ENCODE measurements at regions not wholly inside any gene's neighbourhood (a gene's known extent, or its start where the extent isn't known, plus 50 kb on each side); places are given as distances from the start of the nearest gene placed in this dataset.

DNA sequence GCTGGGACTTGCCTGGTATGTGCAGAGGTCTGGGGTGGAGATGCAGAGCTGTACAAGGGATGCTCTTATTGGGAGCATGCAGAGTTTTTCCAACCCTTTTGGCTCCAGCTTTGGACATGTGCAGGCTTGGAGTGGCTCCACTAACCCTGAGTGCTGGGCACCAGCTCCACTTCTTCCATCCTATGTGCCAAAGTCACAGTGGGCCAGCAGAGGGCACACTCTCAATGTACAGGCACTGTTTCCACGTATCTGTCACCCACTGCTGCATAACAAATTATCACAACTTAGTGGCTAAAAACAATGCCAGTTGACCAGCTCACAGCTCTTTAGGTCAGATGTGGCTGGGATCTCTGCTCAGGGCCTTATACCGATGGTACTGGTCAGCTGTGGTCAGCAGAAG lies 631.8 kb downstream of the AJAP1 start:
- peak; percentile 43 for DNase-seq (ENCODE audit: low spot score)

DNA sequence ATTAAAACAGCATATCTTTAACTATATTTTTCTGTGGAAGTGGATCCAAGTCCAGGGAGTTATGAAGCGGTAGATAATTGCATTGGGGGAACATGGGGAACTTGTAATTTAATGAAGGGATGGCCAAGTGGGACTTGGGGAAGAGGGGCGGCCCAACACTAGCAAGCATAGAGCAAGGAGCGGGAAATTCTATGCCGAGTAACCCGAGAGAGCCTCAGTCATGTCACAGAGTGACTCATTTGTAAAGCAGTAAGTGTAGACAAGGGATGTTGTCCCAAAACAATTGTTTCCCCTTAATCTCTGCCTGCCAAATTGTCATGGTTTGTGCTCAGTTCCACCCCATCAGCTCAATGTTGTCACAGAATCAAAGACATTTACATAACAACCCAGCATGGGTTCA lies 620.1 kb downstream of the AJAP1 start:
- DNase-seq (ENCODE audit: low spot score) = no peak

DNA sequence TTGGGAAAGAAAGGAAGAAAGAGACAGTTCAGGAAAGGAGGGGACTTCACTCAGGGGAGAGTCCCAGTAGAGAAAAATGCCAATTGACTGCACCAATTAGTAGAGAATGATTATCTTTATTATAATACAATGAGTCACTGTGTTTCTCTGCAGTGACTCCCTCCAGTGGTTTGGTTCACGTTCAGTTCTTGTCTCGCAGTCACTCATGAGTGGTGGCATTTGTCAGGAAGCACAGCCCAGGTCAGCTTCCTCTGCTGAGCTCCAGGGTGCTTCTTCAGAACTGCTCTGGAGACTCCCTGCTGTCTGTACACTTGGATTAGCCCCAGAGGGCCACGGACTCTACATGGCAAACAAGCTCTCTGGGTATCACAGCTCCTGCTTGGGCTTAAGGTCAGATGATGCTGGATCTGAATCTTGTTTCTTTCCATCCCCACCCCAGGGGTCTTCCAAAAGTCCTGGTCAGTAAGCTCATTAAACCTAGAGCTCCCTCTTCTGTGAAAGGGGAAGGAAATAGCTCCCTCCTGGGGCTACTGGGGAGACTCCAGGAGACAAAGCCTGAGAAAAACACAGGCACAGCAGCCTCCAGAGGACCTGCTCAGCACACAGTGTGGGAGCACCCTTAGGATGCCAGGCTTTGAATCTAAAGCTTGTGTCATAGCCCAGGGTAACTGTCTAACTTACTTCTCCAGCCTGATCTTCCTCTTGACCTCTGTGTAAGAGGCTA lies 619.0 kb downstream of the AJAP1 start:
- no peak for DNase-seq (ENCODE audit: low spot score)

DNA sequence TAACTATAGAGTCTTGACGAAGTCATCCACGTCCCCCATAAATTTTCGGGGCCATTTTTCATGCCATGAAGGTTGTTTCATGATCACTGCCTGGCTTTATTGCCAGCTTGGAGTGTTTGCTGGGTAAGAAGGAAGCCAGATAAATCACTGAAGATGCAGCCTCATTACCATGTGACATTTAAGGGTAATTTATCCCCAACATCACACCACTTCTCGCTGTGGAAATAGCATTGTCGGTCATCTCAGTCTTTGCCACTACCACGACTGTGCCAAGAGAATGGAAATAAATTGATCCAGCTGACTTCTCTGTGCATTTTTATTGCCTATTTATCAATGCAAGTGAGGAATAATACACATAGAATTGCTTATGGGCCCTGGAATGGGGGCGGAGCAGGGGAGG lies 617.9 kb downstream of the AJAP1 start:
- DNase-seq (ENCODE audit: low spot score) = no peak

DNA sequence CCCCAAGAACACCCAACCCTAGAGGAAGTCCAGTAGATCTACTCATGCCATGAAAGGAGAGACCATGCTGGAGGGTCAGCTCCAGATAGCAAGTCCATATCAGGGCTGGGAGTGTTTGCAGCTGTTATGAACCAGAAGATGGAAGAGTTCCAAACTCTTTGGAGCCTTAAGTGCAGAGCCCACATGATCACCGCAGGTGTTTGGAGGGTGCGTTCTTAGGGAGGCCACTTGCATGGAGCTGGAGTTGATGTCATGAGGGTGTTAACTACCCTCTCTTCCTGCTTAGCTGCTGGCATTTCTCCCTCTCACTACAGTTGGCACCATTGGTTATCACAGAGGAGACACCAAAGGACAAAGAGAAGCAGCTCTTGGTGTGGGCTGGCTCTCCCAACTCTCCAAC lies 616.9 kb downstream of the AJAP1 start:
- DNase-seq (ENCODE audit: low spot score) = no peak

DNA sequence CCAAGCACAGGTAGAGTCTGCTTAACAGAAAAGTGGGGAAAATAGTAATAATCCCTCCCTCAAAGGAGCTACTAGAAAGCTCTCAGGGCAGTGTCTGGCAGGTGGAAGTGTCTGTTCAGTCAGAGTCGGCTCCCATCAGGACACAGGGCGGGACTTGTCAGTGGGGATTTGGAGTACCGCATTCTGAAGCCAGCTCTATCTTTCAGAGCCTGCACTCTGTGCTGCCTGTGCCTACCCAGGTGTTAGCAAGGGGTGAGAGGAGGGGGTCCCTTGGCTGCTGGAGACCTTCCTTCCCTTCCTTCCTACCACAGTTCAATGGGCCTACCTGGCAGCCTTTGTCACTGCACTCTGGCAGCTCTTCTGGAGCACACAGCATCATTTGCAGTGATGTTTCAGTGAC lies 615.5 kb downstream of the AJAP1 start:
- no peak for DNase-seq (ENCODE audit: low spot score)

DNA sequence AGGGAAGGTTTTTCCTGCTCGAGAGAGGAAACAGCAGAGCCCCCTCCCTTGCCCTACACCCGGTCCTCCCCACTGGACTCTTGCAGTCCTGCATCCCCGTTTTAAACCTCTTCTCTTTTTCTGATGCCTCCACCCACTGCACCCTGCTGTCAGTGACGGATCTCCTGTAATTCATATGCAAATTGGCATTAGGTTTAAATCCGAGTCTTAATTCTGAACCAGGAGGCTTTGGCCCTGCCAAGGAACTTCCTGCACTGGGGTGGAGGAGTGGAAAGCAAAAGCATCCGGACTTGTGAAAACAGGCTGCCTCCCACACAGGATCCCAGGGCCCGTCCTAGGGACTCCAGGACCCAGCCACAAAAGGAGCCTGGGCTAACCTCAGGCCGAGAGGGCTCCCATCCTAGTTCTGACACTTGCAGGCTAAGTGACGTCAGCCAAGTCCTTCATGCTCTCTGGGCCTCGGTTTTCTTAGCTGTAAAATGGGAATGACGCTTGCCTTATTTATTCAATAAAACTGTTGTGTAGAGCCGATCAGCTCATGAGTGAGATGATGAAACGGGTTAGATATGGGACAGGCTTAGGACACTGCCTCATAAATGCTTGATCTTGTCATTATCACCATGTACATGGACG lies 613.3 kb downstream of the AJAP1 start:
- DNase-seq (ENCODE audit: low spot score) = no peak

DNA sequence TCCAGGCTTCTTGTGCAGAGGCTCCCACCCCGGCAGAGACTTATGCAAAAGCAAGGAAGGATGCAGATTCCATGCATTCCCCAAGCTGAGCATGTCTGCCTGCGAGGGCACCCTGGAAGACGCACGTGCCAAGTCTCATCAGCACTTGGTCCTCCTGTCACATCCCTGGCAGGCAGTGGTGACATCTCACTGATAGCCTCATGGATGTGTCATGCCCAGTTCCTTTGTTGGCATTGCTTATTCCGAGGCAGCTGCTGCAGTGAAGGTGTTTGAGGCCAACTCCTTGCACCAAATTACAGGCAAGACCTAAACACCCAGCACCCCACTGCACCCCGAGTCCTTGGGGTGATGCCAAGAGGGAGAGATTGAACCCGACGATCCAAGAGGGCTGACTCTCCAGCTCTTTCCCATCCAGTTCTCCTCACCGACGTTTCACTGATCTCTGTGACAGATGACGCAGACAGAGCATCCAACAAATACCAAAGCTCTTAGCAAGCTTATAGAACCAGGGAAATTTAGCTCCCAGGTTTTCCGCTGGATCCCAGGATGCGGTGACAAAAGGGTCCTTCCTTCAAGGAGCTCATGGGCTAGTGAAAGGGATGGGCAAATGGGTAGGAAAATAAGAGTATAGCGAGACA lies 611.1 kb downstream of the AJAP1 start:
- no peak for DNase-seq (ENCODE audit: low spot score)

DNA sequence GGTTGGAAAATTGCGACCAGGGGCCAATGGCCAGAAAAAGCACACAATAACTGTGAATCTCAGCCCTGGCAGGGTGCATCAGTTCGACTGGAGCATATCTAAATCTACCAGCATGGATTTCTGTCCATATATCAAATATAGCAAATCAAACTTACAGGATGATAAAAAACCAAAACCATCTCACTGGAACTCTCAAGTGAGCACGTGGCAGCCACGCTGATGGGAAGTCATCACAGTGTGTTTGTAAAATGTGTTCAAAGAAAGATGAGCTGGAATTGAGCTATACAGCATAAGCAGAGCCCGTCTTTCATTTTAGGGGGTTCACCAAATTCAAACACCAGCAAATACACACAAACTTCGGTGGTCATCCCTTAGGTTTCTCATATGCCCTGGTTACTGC lies 610.1 kb downstream of the AJAP1 start:
- no peak for DNase-seq (ENCODE audit: low spot score)

DNA sequence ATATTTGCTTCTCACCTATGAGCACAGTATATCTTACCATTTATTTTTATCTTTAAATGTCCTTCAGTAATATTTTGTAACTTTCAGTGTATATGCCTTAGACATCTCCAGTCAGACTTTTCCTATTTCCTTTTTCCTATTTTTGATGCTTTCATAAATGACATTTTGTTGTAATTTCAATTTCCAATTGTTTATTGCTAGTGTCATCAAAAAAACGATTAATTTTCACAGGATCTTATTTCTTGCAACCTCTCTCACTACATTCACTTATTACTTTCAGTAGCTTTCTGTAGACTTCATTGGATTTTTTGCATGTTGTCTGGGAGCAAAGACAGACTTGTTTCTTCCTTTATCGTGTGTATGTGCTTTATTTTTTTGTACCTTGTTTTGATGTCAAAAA lies 602.4 kb downstream of the AJAP1 start:
- no peak for DNase-seq (ENCODE audit: low spot score)

DNA sequence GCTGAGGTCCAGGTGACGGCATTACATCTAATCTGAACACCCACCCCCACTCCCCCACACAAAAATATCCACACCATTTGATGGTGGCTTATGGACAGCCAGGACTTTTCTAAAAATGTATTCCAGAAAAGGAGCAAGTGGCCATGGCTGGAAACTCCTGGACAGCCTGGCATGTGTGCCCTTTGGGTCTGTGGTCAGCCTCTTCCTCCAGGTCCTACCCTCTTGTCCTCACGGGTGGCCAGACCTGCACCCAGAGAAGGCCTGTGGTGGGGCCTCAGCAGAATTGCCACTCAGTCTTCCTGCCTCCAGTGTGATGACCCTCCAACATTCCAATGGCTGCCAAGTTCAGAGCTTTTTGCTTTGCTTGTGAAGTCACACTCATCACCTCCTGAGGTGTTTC lies 600.6 kb downstream of the AJAP1 start:
- no peak for DNase-seq (ENCODE audit: low spot score)

DNA sequence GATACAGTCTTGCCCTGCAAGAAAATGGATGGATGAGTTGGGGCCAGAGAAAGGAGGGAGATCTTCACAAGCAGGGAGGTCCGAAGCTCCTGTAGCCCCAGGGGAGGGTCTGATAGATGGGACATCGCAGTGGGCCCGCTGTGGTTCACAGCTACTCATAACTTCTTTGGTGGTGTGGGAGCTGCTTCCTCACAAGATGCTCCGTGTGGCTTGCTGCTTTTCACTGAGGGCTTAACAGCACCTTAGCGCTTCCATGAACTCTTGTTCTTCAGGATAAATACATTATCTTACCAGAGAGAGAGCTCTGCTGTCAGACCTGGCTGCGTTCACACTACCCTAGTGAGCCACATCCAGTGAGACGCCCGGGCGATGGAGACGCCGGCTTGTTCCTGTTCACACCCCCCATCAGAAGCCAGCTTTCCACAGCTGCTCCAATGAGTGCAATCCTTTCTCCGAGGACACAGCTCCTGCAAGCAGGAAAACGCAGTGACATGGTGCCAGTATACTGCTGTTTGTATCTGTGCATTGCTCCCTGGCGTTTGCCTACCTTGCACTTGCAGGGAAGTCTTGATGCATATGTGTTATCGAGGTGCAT lies 599.8 kb downstream of the AJAP1 start:
- no peak for DNase-seq (ENCODE audit: low spot score)

DNA sequence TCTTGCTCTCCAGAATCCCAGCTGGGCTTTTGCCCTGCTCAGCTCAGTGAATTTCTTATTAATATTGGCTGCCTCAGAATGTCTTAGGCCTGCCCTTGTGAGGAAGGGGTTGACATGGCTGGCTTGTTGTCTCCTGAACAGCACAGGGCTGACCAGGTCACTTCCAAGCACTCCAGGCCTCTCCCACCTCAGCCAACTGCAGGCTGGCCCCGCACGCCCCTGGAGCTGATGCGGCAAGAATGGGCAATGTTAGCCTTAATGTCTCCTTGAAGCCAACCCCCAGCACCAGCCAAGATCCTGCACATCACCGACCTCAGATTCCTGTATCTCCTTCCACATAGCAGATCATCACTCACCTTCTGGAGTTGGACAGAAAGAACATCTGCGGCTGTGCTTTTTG lies 598.6 kb downstream of the AJAP1 start:
- no peak for DNase-seq (ENCODE audit: low spot score)

DNA sequence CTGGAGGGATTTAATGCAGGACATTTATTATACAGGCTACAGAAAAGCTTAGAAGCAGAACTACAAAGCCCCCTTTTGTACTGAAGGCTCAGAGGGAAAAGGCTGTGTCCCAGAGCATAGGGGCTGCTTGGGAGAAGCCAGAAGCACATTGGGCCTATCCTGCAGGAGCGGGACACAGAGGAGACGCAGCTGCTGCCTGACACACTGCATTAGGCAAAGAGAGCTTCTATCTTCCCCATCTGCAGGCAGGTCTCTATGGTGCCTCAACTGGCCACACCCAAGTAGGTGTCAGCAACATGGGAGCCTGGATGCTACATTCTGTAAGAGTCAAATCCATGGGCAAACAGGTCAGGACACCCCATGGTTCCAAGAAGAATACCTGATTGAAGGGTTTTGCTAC lies 595.9 kb downstream of the AJAP1 start:
- DNase-seq (ENCODE audit: low spot score) = no peak

DNA sequence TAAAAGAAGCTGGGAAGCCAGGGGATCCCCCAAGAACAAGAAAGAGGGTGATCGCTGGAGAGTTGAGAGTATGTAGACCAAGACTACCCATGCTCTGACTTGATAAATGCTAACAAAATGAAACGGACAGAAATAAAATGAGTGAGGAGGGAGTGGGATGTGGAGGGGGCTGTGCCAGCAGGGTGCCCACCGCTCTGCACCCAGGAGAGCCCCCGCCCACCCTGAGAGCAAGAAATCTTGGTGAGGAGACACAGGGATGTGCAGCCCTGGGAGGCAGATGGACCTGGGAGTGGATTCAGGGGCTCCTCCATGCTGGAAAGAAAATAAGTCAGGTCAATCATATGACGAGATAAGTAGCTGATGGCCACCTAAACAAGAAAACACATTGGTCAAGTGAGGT lies 590.9 kb downstream of the AJAP1 start:
- no peak for DNase-seq (ENCODE audit: low spot score)

DNA sequence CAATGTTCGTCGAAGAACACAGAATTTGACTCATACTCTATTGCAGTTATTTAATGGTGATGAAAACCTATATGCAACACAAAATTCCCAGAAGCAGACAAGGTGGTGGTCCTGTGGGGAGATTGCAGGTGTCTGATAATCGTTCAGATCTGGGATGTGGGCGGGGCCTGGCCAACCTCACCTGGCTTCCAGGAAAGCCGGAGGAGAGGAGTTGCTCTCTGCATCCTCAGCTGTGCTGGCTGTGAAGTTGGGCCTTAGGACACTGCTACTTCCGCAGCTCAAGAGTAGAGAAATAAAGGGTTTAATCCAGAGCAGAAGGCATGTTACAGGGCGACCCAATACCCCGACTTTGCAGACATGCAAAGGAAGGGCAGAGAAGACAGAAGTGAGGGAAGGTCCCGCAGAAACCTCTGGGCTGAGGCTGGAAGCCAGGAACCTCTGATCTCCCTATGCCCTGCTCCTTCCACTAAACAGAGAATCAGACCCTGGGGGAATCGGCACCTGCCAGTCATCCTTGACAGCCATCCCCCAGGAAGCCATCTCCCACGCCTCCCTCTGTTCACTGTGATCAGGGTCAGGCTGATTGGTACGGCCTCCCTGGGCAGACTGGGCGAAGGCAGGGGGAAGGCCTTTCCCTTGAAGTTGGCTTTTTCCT lies 590.3 kb downstream of the AJAP1 start:
- DNase-seq (ENCODE audit: low spot score) = no peak

DNA sequence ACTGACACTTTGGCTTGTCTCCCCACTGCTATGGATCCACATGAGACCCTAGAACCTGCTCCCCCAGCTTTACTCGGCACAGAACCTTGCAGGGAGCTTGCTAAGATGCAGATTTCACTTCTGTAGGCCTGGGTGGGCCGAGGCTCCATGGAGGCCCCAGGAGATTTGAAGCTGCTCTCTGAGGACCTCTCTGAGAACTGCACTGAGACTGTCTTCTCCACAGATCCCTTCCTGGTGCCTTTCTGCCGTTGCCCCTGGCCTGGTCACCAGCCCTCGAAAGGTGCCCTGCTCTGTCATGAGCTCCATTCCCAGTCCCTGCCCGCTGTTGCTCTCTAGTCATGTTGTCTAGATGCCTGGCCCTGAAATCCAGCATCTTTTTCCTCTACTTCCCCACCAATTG lies 588.4 kb downstream of the AJAP1 start:
- no peak for DNase-seq (ENCODE audit: low spot score)

DNA sequence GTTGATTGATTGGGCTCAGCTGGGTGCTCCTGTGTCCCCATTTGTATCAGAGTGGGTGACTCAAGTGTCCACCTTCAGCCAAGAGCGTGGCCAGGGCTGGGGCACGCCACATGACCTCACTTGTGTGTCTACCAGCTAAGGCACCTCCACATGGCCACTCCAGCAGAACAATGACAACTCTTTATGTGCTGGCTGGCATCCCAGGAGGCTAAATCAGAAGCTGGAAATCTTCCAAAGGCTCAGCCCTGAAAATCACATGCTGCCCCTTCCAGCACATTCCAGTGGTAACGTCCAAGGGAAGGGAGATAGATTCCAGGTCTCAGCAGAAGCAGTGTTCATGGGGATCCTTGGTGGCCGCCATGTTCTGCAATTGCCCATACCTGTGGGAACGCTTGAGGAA lies 585.5 kb downstream of the AJAP1 start:
- no peak for DNase-seq (ENCODE audit: low spot score)

DNA sequence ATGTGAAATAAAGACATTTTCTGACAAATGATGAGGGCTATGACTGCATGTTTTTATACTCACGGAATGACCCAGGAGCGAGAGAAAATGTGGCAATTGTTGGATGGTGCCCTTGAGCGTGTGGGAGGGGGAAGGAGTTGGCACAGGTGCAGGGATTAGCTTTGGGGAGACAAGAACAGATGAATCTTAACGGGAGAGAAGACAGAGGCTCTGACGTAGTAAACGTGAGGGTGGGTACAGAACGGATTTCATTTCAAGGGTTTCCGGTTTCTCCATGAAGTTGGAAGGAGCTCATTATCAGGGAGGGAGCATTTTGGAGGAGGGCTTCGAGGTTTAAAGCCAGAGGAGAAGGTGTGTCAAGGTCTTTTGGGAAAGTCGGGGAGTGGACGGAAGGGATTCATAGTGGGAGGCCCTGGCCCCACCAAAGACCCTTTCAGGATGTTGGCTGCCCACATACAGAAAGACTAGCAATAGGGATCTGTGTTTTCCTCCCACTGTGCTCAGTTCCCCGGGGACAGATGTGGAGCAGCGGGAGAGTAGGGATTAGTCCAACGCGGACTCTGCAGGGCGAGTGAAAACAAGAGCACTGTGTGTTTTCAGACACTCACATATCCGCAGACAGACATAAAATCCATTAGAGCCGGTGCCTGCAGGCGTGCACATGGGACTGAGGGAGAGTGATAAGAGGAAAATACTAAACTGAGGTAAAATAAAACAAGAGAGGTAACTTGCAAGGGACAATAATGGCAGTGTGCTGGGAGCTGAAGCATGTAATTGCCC lies 584.1 kb downstream of the AJAP1 start:
- DNase-seq (ENCODE audit: low spot score) = no peak

DNA sequence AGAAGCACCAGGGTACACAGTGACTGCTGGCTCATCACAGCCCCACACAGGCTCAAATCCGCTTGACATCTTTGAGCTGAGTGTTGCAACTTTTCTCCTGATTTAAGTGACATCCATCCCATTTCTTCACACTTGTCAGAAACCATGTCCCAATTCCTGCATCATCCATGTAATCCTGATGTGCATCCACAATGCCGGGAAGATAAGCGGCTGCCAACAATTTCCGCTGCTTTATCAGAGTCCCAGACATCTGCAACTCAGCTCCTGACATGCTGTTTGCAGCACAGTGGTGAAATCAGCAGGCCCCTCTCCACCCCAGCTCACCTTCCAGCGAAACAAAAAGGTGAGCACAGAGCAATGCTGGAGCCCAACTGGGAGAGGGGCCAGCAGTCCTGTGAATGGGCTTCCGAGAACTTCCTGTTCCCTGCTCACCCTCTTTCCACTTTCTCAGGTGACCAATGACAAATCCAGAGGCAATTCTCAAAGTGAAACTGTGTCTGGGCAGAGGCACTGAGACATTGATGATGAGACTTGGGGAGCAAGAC lies 581.0 kb downstream of the AJAP1 start:
- DNase-seq (ENCODE audit: low spot score) = no peak

DNA sequence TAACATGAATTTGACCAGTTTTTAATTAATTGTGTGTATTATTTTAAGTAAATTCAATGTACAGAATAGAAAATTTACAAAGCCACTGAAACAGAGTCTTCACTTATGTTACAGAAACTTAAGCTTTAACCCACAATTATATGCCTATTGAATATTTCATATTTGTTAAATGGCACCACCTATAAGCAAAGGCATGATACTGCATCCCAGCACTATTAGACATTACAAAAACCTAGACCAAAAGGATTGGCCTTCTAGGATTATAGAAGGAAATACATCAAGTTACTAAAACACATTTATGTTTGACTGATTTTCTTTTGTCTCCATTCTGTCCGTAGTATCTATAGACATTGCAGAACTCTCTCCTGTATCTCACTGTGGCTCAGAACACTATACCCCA lies 578.1 kb downstream of the AJAP1 start:
- DNase-seq (ENCODE audit: low spot score) = no peak
